HG02763 (cell line): ENCODE measurements at regions not wholly inside any gene's neighbourhood (a gene's known extent, or its start where the extent isn't known, plus 50 kb on each side); places are given as distances from the start of the nearest gene placed in this dataset.

Source experiments
- ATAC-seq: cut with Tn5 transposase; IDR thresholded peaks from one replicate; pipeline ENCODE4 v1.9.1; 2021; ENCODE audit warnings: mild to moderate bottlenecking, moderate library complexity; ENCODE audit not compliant: unreplicated experiment

DNA sequence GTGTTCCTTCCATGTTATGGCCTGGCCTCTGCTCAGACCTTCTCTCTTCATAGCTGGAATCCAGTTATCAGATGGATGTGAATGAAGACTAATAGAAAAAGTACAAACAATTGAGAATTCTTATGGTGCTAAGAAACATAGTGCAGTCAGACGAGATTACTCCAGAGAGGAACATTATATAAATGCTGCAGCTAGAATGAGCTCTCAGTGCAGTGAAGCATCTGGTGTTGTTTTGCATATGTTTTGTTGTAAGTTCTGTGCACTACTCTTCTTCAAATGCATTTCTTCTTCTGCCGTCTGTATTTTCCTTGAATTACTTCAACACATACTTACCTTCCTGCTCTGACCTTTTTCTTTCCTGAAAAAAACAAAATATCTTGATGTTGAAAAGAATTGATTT is 602.4 kb upstream of the CDH18 start:
- ATAC-seq: no peak

DNA sequence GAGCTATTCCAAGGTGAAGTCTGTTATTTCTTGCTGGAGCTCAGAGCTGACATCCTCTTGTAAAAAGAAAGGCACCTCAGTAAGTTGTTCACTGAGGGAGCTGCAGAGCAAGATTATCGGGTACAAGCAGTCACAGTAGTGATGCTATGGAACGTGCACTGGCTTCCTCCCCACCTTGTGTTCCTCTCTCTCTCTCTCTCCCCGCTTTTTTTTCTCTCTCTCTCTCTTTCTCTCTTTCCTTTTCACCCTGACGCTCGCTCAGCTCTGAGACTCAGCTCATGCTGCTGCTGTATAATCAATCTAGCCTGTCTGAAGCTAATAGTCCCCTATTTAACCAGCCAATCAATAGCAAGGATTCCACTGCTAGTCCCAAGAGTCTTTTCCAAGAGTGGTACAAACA is 587.6 kb upstream of the CDH18 start:
- no peak for ATAC-seq

DNA sequence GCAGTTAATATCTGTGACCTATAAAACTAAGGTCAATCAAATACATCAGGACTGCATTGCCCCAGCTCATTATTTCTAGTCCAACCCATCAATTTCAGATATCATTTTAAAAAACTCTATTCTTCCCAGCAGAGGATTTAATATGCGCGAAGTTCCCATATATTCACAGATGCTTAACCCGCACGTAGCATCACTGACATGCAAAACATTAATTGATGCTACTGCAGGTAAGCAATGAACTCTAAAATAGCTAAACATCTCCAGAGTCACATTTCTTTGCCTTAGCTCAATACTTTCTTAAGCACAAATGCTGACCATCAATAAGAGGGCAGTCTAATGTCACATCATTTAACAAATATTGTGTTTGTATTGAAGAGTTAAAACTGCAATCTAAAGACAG is 586.6 kb upstream of the CDH18 start:
- ATAC-seq: no peak

DNA sequence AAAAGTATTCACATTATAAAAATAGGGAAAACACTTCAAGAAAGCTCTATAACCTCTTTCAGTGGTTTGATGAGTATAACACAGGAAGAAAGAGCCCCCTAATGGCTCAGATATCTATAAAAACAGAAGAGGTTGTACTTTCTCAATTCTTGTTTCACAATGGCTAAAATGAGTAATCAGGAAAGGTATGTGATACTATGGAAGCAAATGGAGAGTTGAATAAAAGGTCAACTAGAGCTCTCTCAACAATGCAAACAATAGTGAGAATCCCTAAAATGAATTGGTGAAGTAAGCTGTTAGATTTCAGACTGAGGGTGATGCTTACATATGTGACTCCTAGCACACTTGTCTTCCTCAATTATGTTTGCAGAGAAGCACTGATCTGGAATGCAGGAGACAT is 584.6 kb upstream of the CDH18 start:
- ATAC-seq: no peak

DNA sequence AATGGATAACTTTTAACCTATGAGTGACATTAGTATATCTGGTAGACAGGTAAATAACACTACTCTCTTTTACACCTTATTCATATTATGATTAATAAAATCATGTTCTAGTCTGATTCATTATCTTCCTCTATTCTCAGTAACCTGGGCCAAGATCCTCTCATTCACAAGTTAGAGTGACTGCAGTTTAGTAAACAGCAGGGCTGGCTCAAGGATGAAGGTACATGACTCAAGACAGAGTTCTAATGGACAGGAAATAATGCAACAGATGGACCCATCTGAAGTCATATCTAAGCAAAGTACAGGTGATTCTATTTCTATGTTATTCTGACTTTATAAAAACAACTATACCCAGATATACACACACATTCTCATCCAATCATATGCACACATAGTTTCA is 582.5 kb upstream of the CDH18 start:
- ATAC-seq: no peak

DNA sequence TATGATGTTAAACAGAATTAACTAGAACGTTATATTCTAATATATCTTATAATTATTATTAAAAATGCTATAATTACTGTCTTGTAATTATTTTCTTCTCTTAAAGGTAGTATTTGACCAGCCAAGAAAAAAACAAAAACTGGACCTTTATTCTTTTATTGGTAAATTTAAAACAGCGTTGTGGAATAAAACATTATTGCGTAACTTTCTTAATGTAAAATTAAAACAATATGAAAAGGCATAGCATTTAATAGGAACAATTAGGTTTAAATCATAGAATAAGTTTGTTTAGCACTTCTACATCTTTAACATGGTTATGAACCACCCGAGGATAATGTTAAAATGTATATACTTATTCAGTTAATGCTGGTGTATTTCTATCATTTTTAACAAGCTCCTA is 574.5 kb upstream of the CDH18 start:
- ATAC-seq: no peak

DNA sequence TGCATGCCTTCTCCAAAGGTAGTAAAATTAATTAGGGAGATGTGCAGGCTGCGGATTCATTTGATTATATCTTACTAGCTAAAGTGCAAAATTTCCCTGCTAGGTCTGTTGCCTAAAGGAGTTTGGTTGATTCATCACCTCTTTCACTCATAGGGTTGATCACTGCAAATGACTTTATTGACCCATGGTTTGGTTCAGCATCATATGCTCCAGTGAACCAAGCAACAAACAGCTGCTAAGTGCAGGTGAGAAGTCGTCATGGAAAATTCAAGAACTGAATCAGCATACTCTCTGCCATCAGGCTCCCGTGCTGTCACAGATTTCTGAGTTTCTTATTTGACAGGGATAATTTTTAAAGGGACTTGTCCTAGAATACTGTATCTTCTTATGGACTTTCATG is 571.8 kb upstream of the CDH18 start:
- no peak for ATAC-seq

DNA sequence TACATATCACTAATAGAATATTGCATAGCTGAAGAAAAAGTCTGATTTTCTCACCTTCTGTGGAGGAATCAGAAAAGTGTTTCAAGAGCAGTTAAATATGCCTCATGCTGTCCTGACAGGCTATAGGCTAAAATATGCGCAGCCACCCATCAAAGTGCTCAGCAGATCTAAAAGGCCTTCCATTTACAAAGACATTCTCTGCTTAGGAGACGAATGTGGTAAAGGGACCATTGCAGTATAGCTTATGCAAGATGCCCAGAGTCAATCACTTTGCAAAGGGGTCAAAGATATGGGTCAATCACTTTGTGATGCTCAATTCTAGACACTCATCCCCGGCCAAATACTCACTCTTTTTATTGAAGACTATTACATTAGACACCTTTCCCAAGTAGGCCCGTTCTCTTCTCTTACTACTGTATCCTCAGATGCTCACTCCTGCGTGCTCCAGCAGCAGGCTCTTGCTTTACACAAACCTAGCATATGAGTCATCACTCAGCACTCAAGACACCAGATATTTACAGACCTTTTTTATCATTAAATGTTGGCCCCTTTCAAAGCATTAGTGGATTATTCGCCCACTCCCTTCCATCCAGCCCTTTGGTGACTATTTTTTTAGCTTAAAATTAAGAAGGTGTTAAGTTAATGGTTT is 568.2 kb upstream of the CDH18 start:
- no peak for ATAC-seq

DNA sequence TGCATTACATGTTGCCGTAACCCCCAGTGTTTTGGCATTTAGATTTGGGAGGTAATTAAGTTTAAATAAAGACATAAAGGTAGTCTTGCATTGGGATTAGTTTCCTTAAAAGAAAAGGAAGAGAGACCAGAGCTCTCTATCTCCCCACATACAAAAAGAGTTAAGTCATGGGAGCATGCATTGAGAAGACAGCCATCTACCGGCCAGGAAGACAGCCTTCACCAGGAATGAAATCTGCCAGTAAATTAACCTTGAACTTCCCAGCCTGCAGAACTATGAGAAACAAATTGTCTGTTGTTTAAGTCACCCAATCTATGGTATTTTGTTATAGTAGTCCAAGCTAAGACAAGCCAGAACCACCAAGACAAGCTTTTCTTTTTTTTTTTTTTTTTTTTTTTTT is 567.0 kb upstream of the CDH18 start:
- ATAC-seq: no peak

DNA sequence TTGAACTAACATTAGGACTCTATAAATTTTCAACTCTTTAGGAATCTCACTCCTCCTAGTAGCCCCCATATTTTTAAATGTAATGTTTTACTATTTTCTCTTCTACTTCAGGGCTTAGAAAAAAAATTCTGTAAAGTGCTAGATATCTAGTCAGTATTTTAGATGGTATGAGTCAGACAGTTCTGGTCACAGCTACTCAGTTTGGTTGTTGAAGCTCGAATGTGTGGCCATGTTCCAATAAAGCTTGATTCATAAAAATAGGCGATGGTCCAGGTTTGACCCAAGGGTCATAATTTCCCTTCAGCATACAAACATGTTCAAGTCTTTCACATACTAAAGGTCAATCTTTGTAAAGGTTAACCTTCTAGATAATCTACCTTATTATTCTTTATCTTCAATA is 566.0 kb upstream of the CDH18 start:
- ATAC-seq: no peak

DNA sequence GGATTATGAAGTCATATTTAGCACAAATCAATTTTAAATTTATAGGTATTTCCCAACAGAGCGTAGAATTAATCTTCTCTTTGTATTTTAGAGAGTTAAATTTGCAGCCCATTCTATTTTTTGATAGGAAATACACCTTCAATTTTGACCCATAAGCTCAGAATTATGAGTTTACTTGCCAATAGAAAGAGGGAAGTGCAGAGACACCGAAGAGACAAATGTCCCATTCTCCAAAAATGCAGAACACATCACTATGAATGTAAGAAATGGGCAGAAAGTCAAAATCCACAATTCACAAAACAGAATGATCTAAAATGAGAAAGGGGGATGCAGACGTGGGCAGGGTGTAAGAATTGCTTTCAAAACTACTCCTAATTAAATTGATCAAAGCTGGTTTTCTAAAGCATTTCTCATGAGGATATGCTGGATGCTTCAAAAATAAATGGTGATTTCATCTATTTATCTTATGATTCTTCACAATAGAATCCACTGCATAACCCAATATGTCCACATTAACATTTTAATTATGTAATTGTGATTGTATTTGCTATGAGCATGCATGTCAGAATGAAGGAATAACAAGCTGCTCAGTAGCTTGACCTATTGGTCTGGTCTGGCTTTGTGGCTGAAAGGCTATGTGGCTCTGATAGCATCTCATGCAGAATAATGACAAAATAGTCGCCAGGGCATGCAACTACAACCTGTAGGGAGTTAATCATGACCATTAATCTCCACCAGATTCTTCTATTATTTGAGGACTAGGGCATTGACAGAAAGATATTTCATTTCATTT is 550.1 kb upstream of the CDH18 start:
- ATAC-seq: no peak

DNA sequence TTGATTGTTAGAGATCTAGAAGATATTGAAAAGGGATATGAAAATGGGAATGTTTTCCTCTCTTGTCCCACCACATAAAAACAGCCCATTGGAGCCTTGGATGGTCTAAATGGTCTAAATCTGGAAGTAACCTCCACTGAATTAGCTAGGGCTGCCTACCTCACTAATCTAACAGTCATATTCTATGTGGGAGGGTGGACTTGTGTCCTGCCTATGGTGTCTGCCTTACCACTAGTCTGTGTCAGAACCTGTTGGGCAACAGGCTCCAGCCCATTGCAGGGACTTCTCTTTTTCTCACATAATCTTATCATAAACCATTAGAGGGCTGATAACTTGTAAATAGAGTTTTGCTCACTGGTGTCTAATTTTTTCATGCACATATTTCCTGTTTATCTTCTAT is 548.8 kb upstream of the CDH18 start:
- ATAC-seq: no peak

DNA sequence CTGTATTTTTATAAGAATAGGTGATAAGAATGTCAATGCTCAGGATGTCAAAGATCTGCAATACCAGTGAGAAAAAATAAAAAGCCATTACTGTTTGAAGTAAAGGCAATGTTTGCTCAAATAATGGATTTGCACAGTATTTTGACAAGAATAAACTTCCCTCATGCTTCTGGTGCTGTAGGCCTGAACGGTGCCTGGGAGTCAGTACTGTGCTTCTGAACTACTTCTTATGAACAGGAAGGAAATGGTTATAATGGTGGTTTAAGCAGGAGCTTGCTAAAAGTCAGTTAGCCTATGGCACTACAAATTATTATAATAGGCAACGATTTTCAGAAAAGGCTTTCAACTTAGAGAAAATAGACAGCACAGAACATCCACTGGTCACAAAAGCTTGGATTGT is 548.3 kb upstream of the CDH18 start:
- ATAC-seq: no peak

DNA sequence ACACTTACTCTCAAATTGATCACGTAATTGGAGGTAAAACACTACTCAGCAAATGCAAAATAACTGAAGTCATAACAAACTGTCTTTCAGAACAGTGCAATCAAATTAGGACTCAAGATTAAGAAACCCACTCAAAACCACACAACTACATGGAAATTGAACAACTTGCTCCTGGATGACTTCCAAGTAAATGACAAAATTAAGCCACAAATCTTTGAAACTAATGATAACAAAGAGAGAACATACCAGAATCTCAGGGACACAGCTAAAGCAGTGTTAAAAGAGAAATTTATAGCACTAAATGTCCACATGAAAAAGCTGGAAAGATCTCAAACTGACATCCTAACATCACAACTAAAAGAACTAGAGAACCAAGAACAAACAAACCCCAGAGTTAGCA is 540.5 kb upstream of the CDH18 start:
- no peak for ATAC-seq

DNA sequence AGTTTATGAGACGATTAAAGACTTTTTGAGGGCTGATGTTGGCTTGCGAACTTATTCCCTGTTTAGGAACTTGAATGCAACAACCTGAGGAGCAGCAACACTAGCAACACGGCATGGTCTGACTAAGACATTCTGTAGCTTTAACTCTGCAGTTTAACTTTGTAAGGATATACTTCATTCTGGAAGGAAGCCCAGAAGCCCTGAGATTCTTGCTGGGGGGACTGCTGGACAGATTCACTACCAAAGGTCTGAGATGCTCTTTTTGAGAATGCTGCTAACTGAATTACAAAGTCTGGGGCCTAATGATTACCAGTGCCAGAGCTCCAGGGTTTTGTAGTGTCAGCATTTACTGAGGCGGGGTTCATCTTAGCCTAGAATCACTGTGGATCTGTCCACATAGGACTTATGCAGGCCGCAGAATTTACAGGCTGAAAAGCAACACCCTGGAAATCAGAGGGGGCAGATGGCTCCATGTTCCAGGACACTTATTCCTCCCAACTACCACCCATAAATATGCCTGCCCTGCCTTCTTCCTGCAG is 537.1 kb upstream of the CDH18 start:
- ATAC-seq: no peak

DNA sequence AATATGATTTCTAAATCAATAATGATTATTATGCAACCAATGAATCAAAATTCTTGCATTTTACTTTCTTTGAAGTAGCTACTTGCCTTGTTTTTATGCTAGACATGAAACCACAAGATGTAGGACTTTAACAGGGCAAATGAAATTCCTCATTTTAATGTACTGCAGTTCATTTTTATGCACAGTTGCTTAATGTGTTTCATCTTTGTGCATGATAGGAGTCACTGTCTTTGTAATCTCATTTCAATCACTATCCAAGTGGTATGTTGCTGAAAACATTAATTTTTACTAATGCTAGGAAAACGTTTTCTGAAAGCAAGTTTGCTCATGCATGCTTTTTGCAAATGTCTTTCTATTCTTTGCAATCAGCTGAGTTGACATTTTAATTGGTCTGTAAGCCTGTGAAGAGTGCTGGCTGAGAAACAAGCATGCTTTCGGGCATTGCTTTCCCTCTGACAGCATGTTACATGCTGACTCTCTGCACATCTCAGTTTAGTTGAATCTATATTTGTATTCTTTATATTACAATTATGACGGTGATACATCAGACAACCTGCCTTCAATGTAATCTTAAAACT is 535.0 kb upstream of the CDH18 start:
- no peak for ATAC-seq

DNA sequence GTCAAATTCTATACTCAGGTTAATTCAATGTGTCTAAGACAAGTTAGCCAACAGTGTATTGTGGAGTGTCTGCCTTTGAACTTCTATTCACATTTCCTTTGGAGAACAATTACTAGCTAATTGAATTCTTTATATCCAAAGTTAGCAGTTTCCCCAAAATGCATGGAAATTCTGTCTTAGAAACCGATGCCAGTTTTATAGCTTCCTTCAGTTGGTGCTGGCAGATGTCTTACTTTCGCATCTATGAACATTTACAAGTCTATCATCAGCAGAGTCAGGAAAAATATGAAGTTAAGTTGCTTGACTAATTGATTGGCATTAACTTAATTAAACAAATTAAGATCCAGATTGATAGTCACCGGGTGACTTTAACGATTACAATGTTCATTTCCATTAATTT is 527.6 kb upstream of the CDH18 start:
- no peak for ATAC-seq

DNA sequence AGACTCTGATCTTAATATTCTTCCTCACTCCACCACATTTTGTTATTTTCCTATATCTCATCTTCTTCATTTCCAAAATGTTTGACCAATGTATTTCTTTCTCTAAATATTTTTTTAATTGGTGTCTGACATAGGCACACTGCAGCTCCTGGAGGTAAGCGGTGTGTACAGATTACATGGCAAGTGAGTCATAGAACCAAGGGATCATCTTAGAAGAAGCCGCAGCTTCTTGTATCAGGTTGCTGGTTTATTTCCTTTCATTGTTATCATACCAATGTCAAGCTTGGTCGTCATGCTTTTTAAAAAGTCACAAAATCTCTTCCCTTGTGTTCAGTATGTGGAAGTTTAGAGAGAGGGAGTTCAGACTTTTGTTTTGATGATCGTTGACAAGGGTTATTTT is 526.1 kb upstream of the CDH18 start:
- ATAC-seq: no peak

DNA sequence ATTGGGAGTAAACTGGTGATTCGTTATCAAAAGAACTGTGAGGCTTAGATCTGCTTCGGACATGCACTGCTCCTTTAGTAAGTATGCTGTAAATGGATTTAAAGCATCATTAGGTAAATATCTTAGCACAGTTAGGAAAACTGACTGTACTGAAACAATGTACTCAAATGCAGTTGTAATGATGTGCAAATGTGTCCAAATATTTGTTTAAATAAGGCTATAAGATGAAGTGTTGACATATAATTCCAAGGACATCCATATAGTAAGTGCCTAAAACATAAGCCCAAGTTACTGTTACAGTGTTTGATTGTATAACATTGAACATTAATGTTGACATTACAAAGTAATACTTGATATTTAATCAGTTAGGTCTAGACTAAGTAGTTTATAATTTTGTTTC is 512.5 kb upstream of the CDH18 start:
- ATAC-seq: no peak

DNA sequence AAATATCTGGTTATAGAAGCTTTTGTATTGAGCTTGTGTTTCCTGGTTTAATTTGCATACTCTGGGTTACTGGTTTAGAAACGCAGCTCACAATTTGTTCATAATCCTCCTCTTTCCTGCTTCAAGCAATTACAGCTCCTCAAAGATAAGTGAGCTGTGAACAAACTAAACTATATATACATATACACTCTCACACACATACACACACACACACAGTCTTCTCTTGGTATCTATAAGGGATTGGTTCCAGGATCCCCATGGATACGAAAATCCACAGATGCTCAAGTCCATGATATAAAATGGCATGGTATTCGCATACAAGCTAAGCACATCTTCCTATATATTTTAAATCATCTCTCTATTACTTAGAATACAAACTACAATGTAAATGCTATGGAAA is 510.9 kb upstream of the CDH18 start:
- ATAC-seq: no peak

DNA sequence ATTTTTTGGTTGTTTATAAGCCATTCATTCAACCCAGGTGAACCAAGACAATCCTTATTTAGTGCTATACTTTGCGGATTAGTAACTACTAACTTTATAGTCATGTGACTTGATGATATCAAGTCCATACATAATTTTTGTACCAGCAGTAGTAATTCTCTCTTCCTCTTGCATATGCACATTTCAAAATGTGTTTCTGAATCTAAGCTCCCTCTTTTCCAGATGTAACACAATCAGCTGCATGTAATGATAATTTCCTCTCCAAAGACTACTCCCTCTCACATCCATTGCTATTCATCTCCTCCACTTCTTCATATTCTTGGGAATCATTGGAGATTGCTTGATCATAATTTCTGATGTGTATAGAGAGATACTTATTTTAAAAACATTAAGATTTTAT is 510.1 kb upstream of the CDH18 start:
- no peak for ATAC-seq

DNA sequence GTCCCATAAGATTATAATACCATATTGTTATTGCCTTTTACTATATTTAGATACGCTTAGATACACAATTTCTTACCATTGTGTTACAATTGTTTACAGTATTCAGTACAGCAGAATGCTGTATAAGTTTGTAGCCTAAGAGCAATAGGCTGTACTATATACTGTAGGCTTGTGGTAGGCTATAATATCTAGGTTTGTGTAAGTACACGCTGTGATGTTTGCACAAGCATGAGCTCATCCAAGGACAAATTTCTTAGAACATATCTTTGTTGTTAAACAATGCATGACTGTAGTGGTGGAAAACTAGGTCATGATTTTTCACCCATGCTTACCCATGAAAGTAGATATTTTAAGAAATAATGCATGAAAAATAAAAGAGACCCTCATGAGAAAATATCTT is 509.4 kb upstream of the CDH18 start:
- no peak for ATAC-seq
